ENCODE measurements at regions not wholly inside any gene's neighbourhood (a gene's known extent, or its start where the extent isn't known, plus 50 kb on each side); places are given as distances from the start of the nearest gene placed in this dataset. TPM values are rescaled to one million over a fixed set of nuclear protein-coding genes. Genes with fewer than 3 reads are reported as not detected.

Small RNAs in the stretch of these regions (small RNA-seq; reads per million reads assigned to genes)
- gene AC244452.1 (not detected), gene IGHD1-1 (not detected), gene IGHD1-14 (not detected), gene IGHD1-20 (not detected), gene IGHD1-26 (not detected), gene IGHD1-7 (not detected), gene IGHD2-15 (not detected), gene IGHD2-2 (not detected), gene IGHD2-21 (not detected), gene IGHD2-8 (not detected), gene IGHD3-10 (not detected), gene IGHD3-16 (not detected), gene IGHD3-22 (not detected), gene IGHD3-3 (not detected), gene IGHD3-9 (not detected), gene IGHD4-11 (not detected), gene IGHD4-17 (not detected), gene IGHD4-23 (not detected), gene IGHD4-4 (not detected), gene IGHD5-12 (not detected), gene IGHD5-18 (not detected), gene IGHD5-24 (not detected), gene IGHD5-5 (not detected), gene IGHD6-13 (not detected), gene IGHD6-19 (not detected), gene IGHD6-25 (not detected), gene IGHD6-6 (not detected), gene IGHD7-27 (not detected), gene IGHJ1 (not detected), gene IGHJ1P (not detected), gene IGHJ2 (not detected), gene IGHJ2P (not detected), gene IGHJ3 (not detected), gene IGHJ3P (not detected), gene IGHJ4 (not detected), gene IGHJ5 (not detected), gene IGHJ6 (not detected), gene IGHV1-12 (not detected), gene IGHV1-14 (not detected), gene IGHV3-19 (not detected), gene IGHV3-57 (not detected), gene IGHV3-76 (not detected), gene IGHV5-78 (not detected), gene IGHV7-40 (not detected), gene IGHVII-1-1 (not detected), gene IGHVII-15-1 (not detected), gene IGHVII-22-1 (not detected), gene IGHVII-28-1 (not detected), gene IGHVII-33-1 (not detected), gene IGHVII-40-1 (not detected), gene IGHVII-44-2 (not detected), gene IGHVII-46-1 (not detected), gene IGHVII-49-1 (not detected), gene IGHVII-51-2 (not detected), gene IGHVII-53-1 (not detected), gene IGHVII-60-1 (not detected), gene IGHVII-62-1 (not detected), gene IGHVII-67-1 (not detected), gene IGHVII-74-1 (not detected), gene IGHVII-78-1 (not detected), gene IGHVIII-11-1 (not detected), gene IGHVIII-13-1 (not detected), gene IGHVIII-2-1 (not detected), gene IGHVIII-22-2 (not detected), gene IGHVIII-25-1 (not detected), gene IGHVIII-26-1 (not detected), gene IGHVIII-38-1 (not detected), gene IGHVIII-5-1 (not detected), gene IGHVIII-5-2 (not detected), gene IGHVIII-67-2 (not detected), gene IGHVIII-67-3 (not detected), gene IGHVIII-67-4 (not detected), gene IGHVIII-76-1 (not detected), gene IGHVIII-82 (not detected), gene MIR4507 (not detected), gene MIR4537 (not detected), gene MIR4538 (not detected), gene MIR4539 (not detected), gene MIR5195 (not detected), gene MIR8071-1 (not detected), gene MIR8071-2 (not detected), gene RNA5SP389 (not detected)
